HG02970 (cell line): ENCODE measurements at regions not wholly inside any gene's neighbourhood (a gene's known extent, or its start where the extent isn't known, plus 50 kb on each side); places are given as distances from the start of the nearest gene placed in this dataset.
"Not testable (repeated sequence)": the region's sequence is repeated elsewhere in the genome, so short reads cannot be mapped to it uniquely, and the experiment has no call there.

Source experiments
- ATAC-seq: cut with Tn5 transposase; IDR thresholded peaks from one replicate; pipeline ENCODE4 v1.9.1; 2021; ENCODE audit warnings: mild to moderate bottlenecking, moderate library complexity, moderate number of reproducible peaks; ENCODE audit not compliant: unreplicated experiment, low FRiP score

GRCh38 chr14:71783088-71783487, 149.1 kb upstream of the RGS6 start:
- no peak for ATAC-seq

GRCh38 chr14:71783786-71784185, 148.4 kb upstream of the RGS6 start:
- no peak for ATAC-seq

DNA sequence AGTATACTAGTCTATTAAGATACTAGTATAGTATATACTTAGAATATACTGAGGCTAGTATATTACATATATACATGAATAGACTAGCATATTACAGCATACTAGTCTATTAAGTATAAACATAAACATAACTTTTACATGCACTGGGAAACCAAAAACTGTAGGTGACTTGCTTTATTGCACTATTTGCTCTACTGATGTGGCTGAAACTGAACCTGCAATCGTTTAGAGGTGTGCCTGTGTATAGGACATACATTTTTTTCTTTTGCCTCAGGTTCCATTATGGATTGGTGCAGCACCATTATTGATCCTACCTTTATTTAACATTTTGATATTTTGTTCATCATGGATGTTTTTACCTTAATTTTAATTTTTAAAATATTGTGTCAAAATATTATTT, 143.2 kb upstream of the RGS6 start:
- ATAC-seq, result no peak

DNA sequence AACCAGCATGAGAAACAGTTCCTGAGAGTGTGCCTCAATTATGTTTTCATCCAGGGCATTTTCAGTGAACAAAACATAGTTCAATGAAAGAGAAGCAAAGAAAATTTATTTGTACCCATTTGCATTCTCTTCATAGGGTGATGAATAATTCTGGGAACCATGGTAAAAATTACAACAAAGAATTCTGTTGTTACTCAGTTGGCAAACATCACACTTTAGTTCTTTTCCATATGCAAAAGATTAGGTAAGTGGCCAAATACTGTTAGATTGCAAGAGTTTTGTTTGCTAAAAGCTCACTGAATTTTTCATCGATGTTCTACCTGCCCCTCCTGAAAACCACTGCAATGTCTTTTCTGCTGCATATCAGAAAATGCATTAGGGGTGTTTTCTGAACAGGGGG, 132.4 kb upstream of the RGS6 start:
- ATAC-seq, result no peak

DNA sequence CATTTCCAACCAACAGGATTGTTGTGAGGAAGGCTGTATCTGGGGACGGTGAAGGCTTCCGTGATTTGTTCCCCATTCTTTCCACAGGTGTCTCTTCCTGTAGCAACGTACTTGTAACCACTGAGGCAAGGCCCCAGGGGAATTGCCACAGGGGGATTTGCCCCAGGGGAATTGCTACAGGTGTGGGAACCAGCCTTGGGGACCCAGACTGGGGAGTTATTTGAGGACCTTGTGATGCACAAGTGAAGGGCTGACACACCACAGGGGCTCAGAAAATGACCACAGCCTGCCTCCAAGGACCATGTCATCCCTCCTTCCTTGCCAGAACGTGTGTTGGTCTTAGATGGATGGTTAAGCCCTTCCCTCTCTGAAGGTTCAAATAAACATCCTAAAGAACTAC, 131.4 kb upstream of the RGS6 start:
- ATAC-seq, result no peak

GRCh38 chr14:71803539-71804260, 128.5 kb upstream of the RGS6 start:
- ATAC-seq, result no peak

- ATAC-seq, result no peak
Measured at GRCh38 chr14:71804992-71805391, 127.2 kb upstream of the RGS6 start.

DNA sequence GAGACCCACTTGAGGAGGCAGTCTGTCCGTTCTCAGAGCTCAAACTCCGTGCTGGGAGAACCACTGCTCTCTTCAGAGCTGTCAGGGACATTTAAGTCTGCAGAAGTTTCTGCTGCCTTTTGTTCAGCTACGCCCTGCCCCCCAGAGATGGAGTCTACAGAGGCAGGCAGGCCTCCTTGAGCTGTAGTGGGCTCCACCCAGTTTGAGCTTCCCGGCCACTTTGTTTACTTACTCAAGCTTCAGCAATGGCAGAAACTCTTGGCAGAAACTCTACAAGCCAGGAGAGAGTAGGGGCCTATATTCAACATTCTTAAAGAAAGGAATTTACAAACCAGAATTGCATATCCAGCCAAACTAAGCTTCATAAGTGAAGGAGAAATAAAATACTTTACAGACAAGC, 125.2 kb upstream of the RGS6 start:
- ATAC-seq, result not testable (repeated sequence)

DNA sequence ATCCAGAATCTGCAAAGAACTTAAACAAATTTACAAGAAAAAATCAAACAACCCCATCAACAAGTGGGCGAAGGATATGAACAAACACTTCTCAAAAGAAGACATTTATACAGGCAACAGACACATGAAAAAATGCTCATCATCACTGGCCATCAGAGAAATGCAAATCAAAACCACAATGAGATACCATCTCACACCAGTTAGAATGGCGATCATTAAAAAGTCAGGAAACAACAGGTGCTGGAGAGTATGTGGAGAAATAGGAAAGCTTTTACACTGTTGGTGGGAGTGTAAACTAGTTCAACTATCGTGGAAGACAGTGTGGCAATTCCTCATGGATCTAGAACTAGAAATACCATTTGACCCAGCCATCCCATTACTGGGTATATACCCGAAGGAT, 121.4 kb upstream of the RGS6 start:
- ATAC-seq, result not testable (repeated sequence)

DNA sequence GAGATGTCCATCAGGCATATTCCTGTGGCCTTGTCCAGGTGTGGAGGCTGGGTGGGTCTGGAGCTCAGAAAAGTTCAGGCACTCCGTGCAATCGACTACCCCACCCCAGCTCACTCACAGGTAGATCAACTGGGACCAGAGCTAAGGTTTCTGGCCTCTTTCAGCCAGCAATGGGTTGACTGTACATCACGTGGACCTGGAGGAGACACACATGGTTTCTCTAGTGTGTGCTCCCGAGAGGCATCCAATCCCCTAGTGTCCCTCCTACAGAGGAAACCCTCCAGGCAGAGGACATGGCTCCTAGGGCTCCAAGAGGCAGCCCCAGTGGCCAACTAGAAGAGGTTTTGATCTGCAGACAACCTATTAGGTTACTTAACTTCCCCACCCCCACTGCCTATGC, 119.5 kb upstream of the RGS6 start:
- no peak for ATAC-seq

DNA sequence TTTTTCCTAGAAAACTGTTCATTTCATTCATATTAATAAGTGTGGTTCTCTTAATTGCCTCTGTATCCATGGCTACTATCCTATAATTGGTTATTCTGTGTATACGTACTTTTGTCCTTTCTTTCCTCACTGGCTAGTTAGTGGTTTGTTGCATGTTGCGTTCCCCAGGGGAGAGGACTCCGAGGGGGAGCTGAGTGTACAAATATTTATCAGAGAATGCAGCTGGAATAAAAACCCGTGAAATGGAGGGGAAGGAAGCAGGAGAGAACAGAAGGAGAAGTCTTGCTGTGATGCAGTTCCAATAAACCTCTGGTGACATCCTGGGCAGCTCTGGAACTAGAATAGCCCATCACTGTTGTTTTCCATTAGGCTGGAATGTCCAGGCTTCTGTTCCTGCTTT, 117.1 kb upstream of the RGS6 start:
- ATAC-seq, result no peak

DNA sequence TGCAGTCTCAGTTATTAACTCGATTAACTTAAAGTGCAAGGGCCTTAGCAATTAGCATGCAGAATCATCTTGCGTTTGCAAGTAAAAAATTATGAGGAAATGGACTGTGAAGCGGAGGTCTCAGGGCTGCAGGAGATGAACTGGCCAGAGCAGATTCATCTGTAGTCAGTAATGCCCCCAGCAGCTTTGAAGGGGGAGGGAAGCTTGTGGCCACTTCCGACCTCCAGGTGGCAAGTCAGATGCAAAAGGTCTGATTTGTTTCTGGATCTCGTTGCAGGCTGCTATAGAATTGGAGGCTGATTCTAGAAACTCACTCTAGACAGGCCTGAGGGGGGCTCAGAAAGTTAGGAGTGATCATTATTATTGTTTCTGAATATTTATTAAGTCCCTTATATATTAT, 107.4 kb upstream of the RGS6 start:
- ATAC-seq, result no peak

DNA sequence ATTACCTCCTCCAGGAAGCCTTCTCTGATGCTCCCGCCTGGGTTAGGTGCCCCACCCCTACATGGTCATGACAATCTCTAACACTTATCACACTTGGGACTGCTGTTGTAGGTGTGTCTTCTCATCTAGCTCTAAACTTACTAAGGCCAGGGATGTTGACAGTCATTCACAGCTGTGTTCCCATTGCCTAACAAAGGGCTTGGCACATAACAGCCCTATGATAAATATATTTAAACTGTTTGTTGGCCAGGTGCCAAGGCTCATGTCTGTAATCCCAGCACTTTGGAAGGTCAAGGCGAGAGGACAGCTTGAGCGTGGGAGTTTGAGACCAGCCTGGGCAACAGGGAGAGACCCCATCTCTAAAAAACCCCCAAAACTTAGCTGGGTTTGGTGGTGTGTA, 98.8 kb upstream of the RGS6 start:
- no peak for ATAC-seq

GRCh38 chr14:71834284-71835204, 97.7 kb upstream of the RGS6 start:
- ATAC-seq, result no peak

GRCh38 chr14:71852181-71852580, 80.0 kb upstream of the RGS6 start:
- no peak for ATAC-seq

DNA sequence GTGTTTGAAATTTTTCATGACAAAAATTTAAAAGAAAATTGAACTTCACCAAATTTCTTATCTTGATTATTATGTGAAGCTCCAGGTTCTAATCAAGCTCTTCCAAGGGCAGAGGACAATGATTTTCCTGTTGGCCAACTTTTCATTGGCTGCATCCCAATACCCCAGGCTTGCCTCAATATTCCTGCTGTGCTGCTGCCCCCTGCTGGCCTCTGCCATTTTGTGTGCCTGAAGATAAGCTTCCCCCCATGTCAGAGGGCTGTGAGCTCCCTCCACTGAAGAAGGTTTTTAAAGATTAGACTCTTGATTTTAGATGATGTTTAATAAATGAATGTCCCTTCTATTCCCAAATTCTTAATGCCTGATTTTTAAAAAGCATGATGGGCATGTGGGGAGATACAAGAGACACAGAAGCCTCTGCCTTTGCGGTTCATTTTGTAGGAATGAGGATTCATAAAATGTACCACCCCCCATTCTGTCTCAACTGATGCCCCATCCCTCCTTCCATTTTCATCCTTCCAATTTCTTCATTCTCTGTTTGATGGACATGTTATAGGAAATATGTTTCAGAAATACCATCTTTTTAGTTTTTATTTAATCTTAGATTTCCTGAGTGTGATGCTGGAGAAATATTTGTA, 76.7 kb upstream of the RGS6 start:
- no peak for ATAC-seq

- no peak for ATAC-seq
Measured at GRCh38 chr14:71856199-71856919, 75.9 kb upstream of the RGS6 start.

- ATAC-seq, result no peak
Measured at GRCh38 chr14:71863049-71863448, 69.2 kb upstream of the RGS6 start.

GRCh38 chr14:71863766-71864165, 68.5 kb upstream of the RGS6 start:
- ATAC-seq, result no peak
